ENCODE measurements at regions not wholly inside any gene's neighbourhood (a gene's known extent, or its start where the extent isn't known, plus 50 kb on each side); places are given as distances from the start of the nearest gene placed in this dataset.

DNA sequence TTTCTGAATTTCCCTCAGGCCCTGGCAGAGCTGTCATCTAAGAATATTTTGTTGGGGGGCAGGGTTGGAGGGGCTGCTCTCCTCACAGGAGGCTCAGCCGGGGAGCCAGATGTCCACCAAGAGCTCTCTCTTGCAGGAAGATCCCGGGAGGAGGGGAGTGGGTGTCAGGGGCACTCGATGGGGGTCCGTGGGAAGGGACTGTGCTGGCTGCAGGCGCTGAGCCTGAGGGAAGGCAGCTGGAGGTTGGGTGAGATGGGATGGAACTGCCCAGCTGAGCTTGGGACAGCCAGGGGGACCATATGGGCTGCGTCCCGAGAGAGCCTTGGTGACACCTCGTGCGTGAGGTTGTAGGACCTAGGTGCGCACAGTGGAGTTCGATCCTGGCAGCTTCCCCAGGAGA, 111.2 kb upstream of the GSE1 start:
- H3K9me3 Mint-ChIP-seq (ENCODE audit: low read depth), result no peaks in the 10 kb centered on the region
- H3K27me3 Mint-ChIP-seq, result no peaks in the 10 kb centered on the region
- H3K4me3 Mint-ChIP-seq, result no peak overlapping the region
- intact Hi-C loops (cut with DNase I, micrococcal nuclease), result no loop called here
- DNase-seq (no peak), ATAC-seq (no peak)
- no peaks in the 10 kb centered on the region for H3K36me3 Mint-ChIP-seq (ENCODE audit: low read depth)
- no peaks in the 10 kb centered on the region for H3K4me1 Mint-ChIP-seq
- ChIA-PET POLR2A (no interaction called here), CTCF (interaction anchor here (1.0 kb wide), 1 partner anchor 27 kb away, joined by 3 read pairs; no protein-coding TSS in a partner anchor)
- no peak overlapping the region for H3K27ac Mint-ChIP-seq

DNA sequence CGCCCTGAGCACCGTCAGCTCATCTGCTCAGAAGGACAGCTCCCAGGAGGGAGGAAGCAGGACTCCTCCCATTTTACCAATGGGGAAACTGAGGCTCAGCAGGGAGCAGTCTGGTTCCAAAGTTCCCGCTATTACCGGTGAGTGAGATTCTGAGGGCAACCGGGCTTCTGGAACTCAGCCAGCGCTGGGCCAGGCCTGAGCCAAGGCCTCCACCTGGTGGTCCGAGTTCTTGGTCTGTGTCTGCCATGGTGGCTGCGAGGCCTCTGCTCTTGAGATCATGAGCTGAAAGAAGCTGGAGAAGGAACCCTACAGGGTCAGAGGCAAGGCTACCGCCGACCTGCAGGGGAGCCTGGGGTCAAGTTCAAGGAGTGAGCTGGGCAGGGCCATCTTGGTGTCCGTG, 110.8 kb upstream of the GSE1 start:
- Mint-ChIP-seq H3K4me3 (no peak overlapping the region), H3K9me3 (ENCODE audit: low read depth) (no peaks in the 10 kb centered on the region), H3K27ac (no peak overlapping the region), H3K36me3 (ENCODE audit: low read depth) (no peaks in the 10 kb centered on the region), H3K27me3 (no peaks in the 10 kb centered on the region), H3K4me1 (no peaks in the 10 kb centered on the region)
- intact Hi-C loops (cut with DNase I, micrococcal nuclease), result no loop called here
- ATAC-seq, result no peak
- CTCF ChIA-PET, result interaction anchor here (1.0 kb wide), 2 partner anchors 11 to 26 kb away, joined by 3 read pairs; no protein-coding TSS in a partner anchor
- POLR2A ChIA-PET, result no interaction called here
- no peak for DNase-seq

DNA sequence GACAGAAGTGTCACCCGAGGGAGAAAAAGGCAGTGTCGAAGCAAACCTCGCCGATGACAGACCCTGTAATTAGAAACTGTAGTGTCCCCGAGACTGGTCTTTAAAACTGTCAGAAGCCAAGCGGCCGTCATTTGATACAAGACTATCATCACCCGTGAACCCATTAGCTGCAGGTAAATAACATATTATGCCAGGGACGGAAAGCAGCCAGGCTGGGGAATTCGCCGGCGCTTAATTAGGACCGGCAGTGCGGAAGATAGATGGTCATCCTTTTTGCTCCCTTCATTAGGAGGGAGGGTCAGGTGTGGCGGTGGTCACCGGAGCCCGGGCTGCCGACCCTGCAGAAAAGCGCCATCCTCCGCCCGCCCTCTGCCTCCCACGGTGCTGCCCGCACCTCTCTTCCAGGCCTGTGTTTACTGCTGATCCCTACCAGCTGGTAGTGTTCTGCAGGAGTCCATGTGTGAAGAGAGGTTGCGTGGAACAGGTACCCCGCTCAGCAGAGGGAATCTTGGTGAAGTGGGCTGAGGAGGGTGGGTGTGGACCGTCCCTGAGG, 109.4 kb upstream of the GSE1 start:
- no peaks in the 10 kb centered on the region for H3K4me1 Mint-ChIP-seq
- no peaks in the 10 kb centered on the region for H3K9me3 Mint-ChIP-seq (ENCODE audit: low read depth)
- H3K4me3 Mint-ChIP-seq, result no peak overlapping the region
- no peaks in the 10 kb centered on the region for H3K36me3 Mint-ChIP-seq (ENCODE audit: low read depth)
- DNase-seq (no peak), ATAC-seq (no peak)
- intact Hi-C loops (cut with DNase I, micrococcal nuclease), result no loop called here
- ChIA-PET POLR2A (no interaction called here), CTCF (no interaction called here)
- H3K27me3 Mint-ChIP-seq, result no peaks in the 10 kb centered on the region
- H3K27ac Mint-ChIP-seq, result no peak overlapping the region

DNA sequence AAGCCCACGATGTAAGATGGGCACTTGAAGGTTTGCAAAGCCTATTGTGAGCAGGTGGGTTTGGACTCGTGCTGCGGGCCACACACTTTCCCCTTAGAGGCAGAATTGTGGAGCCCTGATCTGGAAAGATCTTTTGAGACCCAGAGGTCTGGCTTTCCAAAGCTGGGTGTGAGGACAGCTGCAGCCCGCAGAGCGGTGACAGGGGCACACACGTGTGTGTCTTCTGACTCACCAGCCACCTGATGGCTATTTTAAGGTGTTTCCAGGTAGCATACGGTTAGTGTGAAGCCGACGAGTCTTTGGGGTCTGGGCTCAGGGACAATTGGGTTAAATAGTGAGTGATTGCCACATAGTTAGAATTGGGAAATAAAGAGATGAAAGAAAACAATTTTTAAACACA, 108.9 kb upstream of the GSE1 start:
- intact Hi-C loops (cut with DNase I, micrococcal nuclease), result no loop called here
- no peaks in the 10 kb centered on the region for H3K27me3 Mint-ChIP-seq
- H3K36me3 Mint-ChIP-seq (ENCODE audit: low read depth), result no peaks in the 10 kb centered on the region
- H3K4me1 Mint-ChIP-seq, result no peaks in the 10 kb centered on the region
- H3K4me3 Mint-ChIP-seq, result no peak overlapping the region
- H3K9me3 Mint-ChIP-seq (ENCODE audit: low read depth), result no peaks in the 10 kb centered on the region
- CTCF ChIA-PET, result no interaction called here
- POLR2A ChIA-PET, result no interaction called here
- no peak for DNase-seq
- no peak for ATAC-seq
- no peak overlapping the region for H3K27ac Mint-ChIP-seq

DNA sequence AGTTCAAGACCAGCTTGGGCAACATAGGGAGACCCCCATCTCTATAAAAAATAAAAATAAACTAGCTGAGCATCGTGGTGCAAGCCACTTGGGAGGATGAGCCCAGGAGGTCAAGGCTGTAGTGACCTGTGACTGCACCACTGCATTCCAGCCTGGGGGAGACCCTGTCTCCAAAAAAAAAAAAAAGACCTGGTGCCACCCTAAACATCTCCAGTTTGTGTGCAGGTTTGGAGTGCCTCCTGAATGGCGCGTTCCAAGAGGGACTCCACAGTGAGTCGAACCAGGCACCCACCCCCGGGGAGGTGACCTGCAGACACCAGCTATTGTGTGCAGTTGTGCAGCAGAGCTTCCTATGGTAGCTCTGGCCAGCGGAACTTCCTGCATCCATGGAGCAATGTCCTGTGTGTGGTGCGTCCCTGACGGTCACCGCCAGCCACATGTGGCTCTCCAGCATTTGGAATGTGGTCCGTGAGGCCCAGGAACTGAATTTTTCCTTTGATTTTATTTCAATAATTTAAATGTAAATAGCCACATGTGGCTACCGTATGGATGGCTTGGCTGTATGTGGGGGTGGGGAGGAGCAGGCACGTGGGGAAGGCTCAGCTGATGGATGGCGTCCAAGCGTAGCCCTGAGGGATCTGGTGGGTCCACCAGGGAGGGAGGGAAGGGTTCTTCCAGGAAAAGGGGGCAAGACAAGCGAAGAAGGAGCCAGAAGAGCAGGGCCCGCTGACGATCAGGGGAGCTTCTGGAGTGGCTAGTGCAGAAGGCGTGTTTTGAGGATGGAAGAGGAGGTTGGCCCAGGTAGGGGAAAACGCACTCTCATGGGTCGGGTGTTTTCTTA, 107.1 kb upstream of the GSE1 start:
- no peaks in the 10 kb centered on the region for H3K27me3 Mint-ChIP-seq
- intact Hi-C loops (cut with DNase I, micrococcal nuclease), result no loop called here
- no peak for DNase-seq
- POLR2A ChIA-PET, result no interaction called here
- no peak overlapping the region for H3K4me3 Mint-ChIP-seq
- H3K9me3 Mint-ChIP-seq (ENCODE audit: low read depth), result no peaks in the 10 kb centered on the region
- no peaks in the 10 kb centered on the region for H3K36me3 Mint-ChIP-seq (ENCODE audit: low read depth)
- H3K27ac Mint-ChIP-seq, result no peak overlapping the region
- CTCF ChIA-PET, result no interaction called here
- H3K4me1 Mint-ChIP-seq, result no peaks in the 10 kb centered on the region
- ATAC-seq, result no peak

DNA sequence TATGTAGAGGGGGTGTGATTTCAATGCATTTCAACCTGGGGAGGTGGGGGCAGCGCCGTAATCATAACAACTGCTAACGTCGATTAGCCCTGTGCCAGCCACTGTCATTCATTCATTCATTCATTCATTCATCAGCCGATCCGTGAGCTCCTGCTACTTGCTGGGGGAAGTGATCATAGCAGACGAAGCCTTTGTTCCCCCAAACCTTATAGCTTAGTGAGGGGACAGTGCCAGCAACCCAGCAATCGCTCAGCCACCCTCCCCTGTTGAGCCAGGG, 106.5 kb upstream of the GSE1 start:
- Mint-ChIP-seq H3K4me3 (no peak overlapping the region), H3K27ac (no peak overlapping the region), H3K27me3 (no peaks in the 10 kb centered on the region), H3K9me3 (ENCODE audit: low read depth) (no peaks in the 10 kb centered on the region), H3K4me1 (no peaks in the 10 kb centered on the region), H3K36me3 (ENCODE audit: low read depth) (no peaks in the 10 kb centered on the region)
- intact Hi-C loops (cut with DNase I, micrococcal nuclease), result no loop called here
- POLR2A ChIA-PET, result no interaction called here
- DNase-seq (no peak), ATAC-seq (no peak)
- CTCF ChIA-PET, result no interaction called here

DNA sequence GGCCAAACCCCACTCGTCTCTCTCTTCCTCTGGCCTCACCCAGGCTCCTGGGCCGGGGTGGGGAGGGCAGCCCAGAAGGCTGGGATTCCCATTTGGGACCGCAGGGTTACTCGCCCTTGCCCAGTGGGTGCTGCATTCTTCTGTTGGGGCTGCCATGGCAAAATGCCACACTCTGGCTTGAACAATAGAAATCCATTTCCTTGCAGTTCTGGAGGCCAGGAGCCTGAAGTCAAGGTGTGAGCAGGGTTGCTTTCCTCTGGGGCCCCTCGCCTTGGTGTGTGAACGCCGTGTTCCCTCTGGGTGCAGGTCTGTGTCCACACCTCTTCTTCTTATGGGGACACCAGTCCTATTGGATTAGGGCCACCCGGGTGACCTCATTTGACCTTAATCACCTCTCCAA, 105.8 kb upstream of the GSE1 start:
- ChIA-PET CTCF (no interaction called here), POLR2A (no interaction called here)
- no peak for DNase-seq
- Mint-ChIP-seq H3K4me1 (no peaks in the 10 kb centered on the region), H3K9me3 (ENCODE audit: low read depth) (no peaks in the 10 kb centered on the region), H3K36me3 (ENCODE audit: low read depth) (no peaks in the 10 kb centered on the region), H3K27ac (no peak overlapping the region), H3K4me3 (no peak overlapping the region), H3K27me3 (no peaks in the 10 kb centered on the region)
- intact Hi-C loops (cut with DNase I, micrococcal nuclease), result no loop called here
- no peak for ATAC-seq

DNA sequence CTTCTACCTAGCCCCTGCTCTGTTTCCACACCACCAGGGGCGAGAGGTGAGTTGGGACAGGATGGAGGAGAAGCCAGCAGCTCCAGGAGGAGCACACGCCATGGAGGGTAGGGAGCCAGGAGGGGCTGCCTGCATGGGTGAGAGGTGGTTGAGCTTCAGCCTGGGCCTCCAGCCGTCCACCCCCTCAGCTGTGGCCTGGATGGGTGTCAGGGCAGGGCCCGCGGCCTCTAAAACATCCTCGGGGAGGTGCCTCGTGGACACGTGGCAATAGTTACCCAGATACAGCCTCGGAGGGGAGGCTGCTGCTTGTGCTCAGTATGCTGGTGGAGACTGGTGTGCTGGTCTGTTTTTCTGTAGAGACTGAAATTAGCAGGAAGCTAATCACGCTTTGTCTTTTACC, 104.7 kb upstream of the GSE1 start:
- H3K36me3 Mint-ChIP-seq (ENCODE audit: low read depth), result no peaks in the 10 kb centered on the region
- CTCF ChIA-PET, result interaction anchor here (0.7 to 0.8 kb wide), 2 partner anchors 22 to 231 kb away, joined by 3 read pairs; no protein-coding TSS in a partner anchor
- intact Hi-C loops (cut with DNase I, micrococcal nuclease), result no loop called here

DNA sequence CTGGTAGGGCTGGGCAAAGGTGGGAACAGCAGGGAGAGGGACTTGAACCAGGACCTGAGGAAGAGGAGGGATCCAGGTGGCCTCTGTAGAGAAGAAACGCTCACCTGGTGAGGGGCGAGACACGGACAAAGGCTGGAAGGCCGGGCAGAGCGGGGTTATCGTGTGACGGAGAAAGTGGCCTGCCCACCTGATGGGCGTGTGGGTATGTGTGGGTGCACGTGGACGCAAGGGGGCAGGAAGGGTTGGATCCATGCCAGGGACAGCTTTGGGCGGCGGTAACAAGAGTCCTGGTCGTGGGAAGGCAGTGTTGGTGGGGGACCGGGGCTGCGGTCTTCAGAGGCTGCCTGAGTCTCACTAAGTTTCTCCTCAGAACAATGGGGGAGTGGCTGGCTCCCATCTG, 104.1 kb upstream of the GSE1 start:
- no peak overlapping the region for H3K27ac Mint-ChIP-seq
- ATAC-seq (no peak), DNase-seq (no peak)
- H3K9me3 Mint-ChIP-seq (ENCODE audit: low read depth), result no peaks in the 10 kb centered on the region
- intact Hi-C loops (cut with DNase I, micrococcal nuclease), result no loop called here
- POLR2A ChIA-PET, result no interaction called here
- H3K36me3 Mint-ChIP-seq (ENCODE audit: low read depth), result no peaks in the 10 kb centered on the region
- CTCF ChIA-PET, result interaction anchor here (0.7 kb wide), 1 partner anchor 21 kb away, joined by 3 read pairs; no protein-coding TSS in a partner anchor
- no peak overlapping the region for H3K4me3 Mint-ChIP-seq
- H3K27me3 Mint-ChIP-seq, result no peaks in the 10 kb centered on the region
- H3K4me1 Mint-ChIP-seq, result no peaks in the 10 kb centered on the region

More for the DNA sequence above, 104.7 kb upstream of the GSE1 start:
- no peak for ATAC-seq
- Mint-ChIP-seq H3K4me1 (no peaks in the 10 kb centered on the region), H3K4me3 (no peak overlapping the region), H3K27ac (no peak overlapping the region), H3K27me3 (no peaks in the 10 kb centered on the region), H3K9me3 (ENCODE audit: low read depth) (no peaks in the 10 kb centered on the region)
- no peak for DNase-seq
- POLR2A ChIA-PET, result no interaction called here

DNA sequence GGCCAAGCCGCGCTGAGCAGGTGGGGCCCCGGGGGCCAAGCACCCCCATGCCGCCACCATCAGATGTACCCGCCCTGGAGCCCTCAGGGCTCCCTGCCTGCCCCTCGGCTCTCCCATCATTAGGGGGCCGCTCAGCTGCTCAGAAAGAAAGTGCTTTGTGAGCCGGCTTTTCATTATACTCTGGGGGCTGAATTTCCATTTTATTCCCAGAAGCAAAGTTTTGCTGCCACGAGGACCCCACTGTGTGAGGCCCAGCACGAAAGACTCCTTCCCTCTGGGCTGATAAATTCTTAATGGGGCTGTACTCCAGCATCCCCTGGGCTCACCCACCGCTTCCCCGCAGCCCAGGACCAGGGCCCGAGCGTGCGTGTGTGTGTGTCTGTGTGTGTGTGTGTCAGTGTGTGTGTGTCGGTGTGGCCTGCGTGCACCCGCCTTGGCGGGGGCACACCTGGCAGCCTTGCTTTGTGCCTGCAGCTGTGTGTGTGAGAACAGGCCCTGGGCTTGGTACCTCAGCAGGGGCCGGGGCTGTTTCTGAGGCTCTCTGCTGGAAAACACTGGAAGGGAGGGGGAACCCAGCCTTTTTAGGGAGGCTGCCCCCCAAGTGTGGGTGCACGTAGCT, 103.0 kb upstream of the GSE1 start:
- H3K36me3 Mint-ChIP-seq (ENCODE audit: low read depth), result no peaks in the 10 kb centered on the region
- H3K9me3 Mint-ChIP-seq (ENCODE audit: low read depth), result no peaks in the 10 kb centered on the region
- no peaks in the 10 kb centered on the region for H3K4me1 Mint-ChIP-seq
- H3K27ac Mint-ChIP-seq, result no peak overlapping the region
- ATAC-seq, result no peak
- POLR2A ChIA-PET, result no interaction called here
- no peak for DNase-seq
- H3K27me3 Mint-ChIP-seq, result no peaks in the 10 kb centered on the region
- no peak overlapping the region for H3K4me3 Mint-ChIP-seq
- CTCF ChIA-PET, result interaction anchor here (1.1 to 1.2 kb wide), 2 partner anchors 94 to 106 kb away, joined by 3 to 5 read pairs; no protein-coding TSS in a partner anchor
- intact Hi-C loops (cut with DNase I, micrococcal nuclease), result no loop called here

DNA sequence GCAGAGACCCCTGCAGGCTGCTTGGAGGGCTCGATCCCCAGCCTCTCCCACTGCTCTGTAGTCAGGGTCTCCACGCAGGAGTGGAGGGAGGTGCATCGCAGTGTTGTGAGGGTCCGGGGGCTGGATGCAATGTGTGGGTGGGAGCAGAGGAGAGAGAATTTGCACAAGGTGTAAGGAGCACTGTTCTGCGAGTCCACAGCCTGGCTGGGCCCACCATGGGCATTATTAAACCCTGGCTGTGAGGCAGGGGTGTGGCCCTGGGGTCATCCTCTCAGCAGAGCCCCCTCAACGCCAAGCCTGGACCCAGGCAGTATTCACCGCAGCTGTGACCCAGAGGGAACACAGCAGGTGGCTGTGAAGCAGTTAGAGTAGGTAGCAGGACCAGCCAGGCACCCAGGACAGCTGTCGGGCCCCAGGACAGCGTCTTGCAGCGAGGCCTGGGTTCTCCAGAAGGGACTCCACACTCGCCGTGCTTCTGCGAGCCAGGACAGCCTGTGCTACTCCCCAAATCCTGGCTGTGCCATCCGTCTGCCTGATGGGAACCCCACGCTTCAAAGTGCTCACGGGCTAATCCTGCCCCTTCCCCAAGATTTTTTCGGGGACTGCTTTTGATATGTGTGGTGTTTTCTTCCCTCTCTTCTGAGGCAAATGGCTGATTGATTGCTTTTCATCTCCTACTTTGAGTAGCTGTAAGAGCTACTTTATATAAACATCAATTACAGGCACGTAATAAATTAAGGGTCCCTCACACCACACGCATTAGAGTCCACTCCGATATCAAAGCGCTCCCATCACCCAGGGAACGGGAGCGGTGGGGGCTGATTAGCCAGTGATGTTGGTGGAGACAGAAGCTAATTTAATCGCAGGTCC, 100.9 kb upstream of the GSE1 start:
- H3K36me3 Mint-ChIP-seq (ENCODE audit: low read depth), result no peaks in the 10 kb centered on the region
- no peaks in the 10 kb centered on the region for H3K27me3 Mint-ChIP-seq
- H3K4me3 Mint-ChIP-seq, result no peak overlapping the region
- no peaks in the 10 kb centered on the region for H3K4me1 Mint-ChIP-seq
- intact Hi-C loops (cut with DNase I, micrococcal nuclease), result no loop called here
- no peaks in the 10 kb centered on the region for H3K9me3 Mint-ChIP-seq (ENCODE audit: low read depth)
- DNase-seq (no peak), ATAC-seq (no peak)
- ChIA-PET POLR2A (interaction anchor here (0.6 kb wide), 1 partner anchor 173 kb away, joined by 3 read pairs; no protein-coding TSS in a partner anchor), CTCF (no interaction called here)
- H3K27ac Mint-ChIP-seq, result no peak overlapping the region

DNA sequence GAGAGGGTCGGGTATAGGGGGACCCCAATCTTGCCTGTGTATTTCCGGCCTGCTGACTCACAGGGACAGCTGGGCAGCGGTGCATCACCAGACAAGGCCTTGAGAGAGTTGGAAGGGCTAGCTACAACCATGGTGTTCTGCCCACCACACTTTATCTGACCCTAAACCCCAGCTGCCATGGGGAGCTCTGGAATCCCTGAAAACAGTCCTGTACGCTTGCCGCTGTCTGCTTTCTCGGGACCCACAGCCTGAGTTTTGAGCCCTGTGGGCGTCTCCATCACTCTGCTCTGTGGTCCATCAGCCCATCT, 100.4 kb upstream of the GSE1 start:
- ChIA-PET POLR2A (interaction anchor here (0.6 kb wide), 1 partner anchor 172 kb away, joined by 3 read pairs; no protein-coding TSS in a partner anchor), CTCF (no interaction called here)
- ATAC-seq (no peak), DNase-seq (no peak)
- H3K4me3 Mint-ChIP-seq, result no peak overlapping the region
- no peak overlapping the region for H3K27ac Mint-ChIP-seq
- no peaks in the 10 kb centered on the region for H3K4me1 Mint-ChIP-seq
- no peaks in the 10 kb centered on the region for H3K27me3 Mint-ChIP-seq
- no peaks in the 10 kb centered on the region for H3K9me3 Mint-ChIP-seq (ENCODE audit: low read depth)
- intact Hi-C loops (cut with DNase I, micrococcal nuclease), result no loop called here
- no peaks in the 10 kb centered on the region for H3K36me3 Mint-ChIP-seq (ENCODE audit: low read depth)
